ENCODE measurements at regions not wholly inside any gene's neighbourhood (a gene's known extent, or its start where the extent isn't known, plus 50 kb on each side); places are given as distances from the start of the nearest gene placed in this dataset.

- CTCF ChIA-PET (ENCODE audit: unreplicated experiment): no interaction called here
- POLR2A ChIA-PET: interaction anchor here (0.7 kb wide), 2 partner anchors 363 to 374 kb away, joined by 3 to 4 read pairs; no protein-coding TSS in a partner anchor
- peaks cover 9% of the 10 kb centered on the region for H3K4me1 ChIP-seq (ENCODE audit: insufficient read depth, low read length, poor library complexity, severe bottlenecking)
- H4K20me1 ChIP-seq (ENCODE audit: insufficient read depth, low read length): no peaks in the 10 kb centered on the region
- intact Hi-C loops (cut with micrococcal nuclease; ENCODE audit: unreplicated experiment): no loop called here
- H2AFZ ChIP-seq (ENCODE audit: low read length): no peak overlapping the region
- no peaks in the 10 kb centered on the region for H3K36me3 ChIP-seq (ENCODE audit: insufficient read depth, low read length)
- H3K9me3 ChIP-seq (ENCODE audit: low read length): no peaks in the 10 kb centered on the region
- H3K4me3 ChIP-seq (ENCODE audit: low read depth, low read length, poor library complexity, severe bottlenecking): no peak overlapping the region
- no peak for DNase-seq (ENCODE audit: low spot score)
- TF ChIP-seq EZH2phosphoT487 (IDR thresholded peaks at IDR 0.05; ENCODE audit: borderline replicate concordance, low read depth, low read length): no peak
- TF ChIP-seq, protein P1, sequence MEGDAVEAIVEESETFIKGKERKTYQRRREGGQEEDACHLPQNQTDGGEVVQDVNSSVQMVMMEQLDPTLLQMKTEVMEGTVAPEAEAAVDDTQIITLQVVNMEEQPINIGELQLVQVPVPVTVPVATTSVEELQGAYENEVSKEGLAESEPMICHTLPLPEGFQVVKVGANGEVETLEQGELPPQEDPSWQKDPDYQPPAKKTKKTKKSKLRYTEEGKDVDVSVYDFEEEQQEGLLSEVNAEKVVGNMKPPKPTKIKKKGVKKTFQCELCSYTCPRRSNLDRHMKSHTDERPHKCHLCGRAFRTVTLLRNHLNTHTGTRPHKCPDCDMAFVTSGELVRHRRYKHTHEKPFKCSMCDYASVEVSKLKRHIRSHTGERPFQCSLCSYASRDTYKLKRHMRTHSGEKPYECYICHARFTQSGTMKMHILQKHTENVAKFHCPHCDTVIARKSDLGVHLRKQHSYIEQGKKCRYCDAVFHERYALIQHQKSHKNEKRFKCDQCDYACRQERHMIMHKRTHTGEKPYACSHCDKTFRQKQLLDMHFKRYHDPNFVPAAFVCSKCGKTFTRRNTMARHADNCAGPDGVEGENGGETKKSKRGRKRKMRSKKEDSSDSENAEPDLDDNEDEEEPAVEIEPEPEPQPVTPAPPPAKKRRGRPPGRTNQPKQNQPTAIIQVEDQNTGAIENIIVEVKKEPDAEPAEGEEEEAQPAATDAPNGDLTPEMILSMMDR (conservative IDR thresholded peaks at IDR 0.05; ENCODE audit: low read length): no peak
- H3K9me2 ChIP-seq (ENCODE audit: insufficient read depth, low read length): no peaks in the 10 kb centered on the region
- H3K4me2 ChIP-seq (ENCODE audit: low read length): no peak overlapping the region
- H3K79me2 ChIP-seq (ENCODE audit: insufficient read depth, low read depth, low read length): no peaks in the 10 kb centered on the region
- no TSS peak for BruUV-seq (replicated peaks)
- H3K27ac ChIP-seq (ENCODE audit: low read depth, low read length, poor library complexity, severe bottlenecking): no peak overlapping the region
Observed at GRCh38 chr6:146878952-146879340, 280.2 kb downstream of the ADGB start.

- CTCF ChIA-PET (ENCODE audit: unreplicated experiment): no interaction called here
- no TSS peak for BruUV-seq (replicated peaks)
Observed at GRCh38 chr6:146879406-146880117, 280.8 kb downstream of the ADGB start.

More at GRCh38 chr6:146879406-146880117, 280.8 kb downstream of the ADGB start:
- Histone ChIP-seq H3K27ac (ENCODE audit: low read depth, low read length, poor library complexity, severe bottlenecking) (no peak overlapping the region), H3K4me2 (ENCODE audit: low read length) (no peak overlapping the region), H3K9me2 (ENCODE audit: insufficient read depth, low read length) (no peaks in the 10 kb centered on the region), H2AFZ (ENCODE audit: low read length) (no peak overlapping the region), H3K9me3 (ENCODE audit: low read length) (no peaks in the 10 kb centered on the region), H3K4me1 (ENCODE audit: insufficient read depth, low read length, poor library complexity, severe bottlenecking) (peaks cover 9% of the 10 kb centered on the region), H3K36me3 (ENCODE audit: insufficient read depth, low read length) (no peaks in the 10 kb centered on the region), H3K79me2 (ENCODE audit: insufficient read depth, low read depth, low read length) (no peaks in the 10 kb centered on the region), H4K20me1 (ENCODE audit: insufficient read depth, low read length) (no peaks in the 10 kb centered on the region), H3K4me3 (ENCODE audit: low read depth, low read length, poor library complexity, severe bottlenecking) (no peak overlapping the region)
- DNase-seq (ENCODE audit: low spot score): no peak
- TF ChIP-seq EZH2phosphoT487 (IDR thresholded peaks at IDR 0.05; ENCODE audit: borderline replicate concordance, low read depth, low read length): no peak
- TF ChIP-seq, protein P1 (conservative IDR thresholded peaks at IDR 0.05; ENCODE audit: low read length): no peak
- intact Hi-C loops (cut with micrococcal nuclease; ENCODE audit: unreplicated experiment): no loop called here
- POLR2A ChIA-PET: no interaction called here
